ENCODE measurements at regions not wholly inside any gene's neighbourhood (a gene's known extent, or its start where the extent isn't known, plus 50 kb on each side); places are given as distances from the start of the nearest gene placed in this dataset.

GRCh38 chr3:135503065-135503759 lies 462.3 kb upstream of the PPP2R3A start:
- Mint-ChIP-seq H3K4me3 (no peak overlapping the region), H3K36me3 (ENCODE audit: low read depth) (no peaks in the 10 kb centered on the region), H3K27ac (no peak overlapping the region), H3K4me1 (ENCODE audit: low read depth) (no peaks in the 10 kb centered on the region), H3K9me3 (peaks cover 3% of the 10 kb centered on the region), H3K27me3 (ENCODE audit: insufficient read depth) (no peaks in the 10 kb centered on the region)
- intact Hi-C loops (cut with micrococcal nuclease), result loop anchor here (5.0 kb wide), 1 partner anchor 901 kb away; no protein-coding TSS in a partner anchor
- DNase-seq (ENCODE audit: low spot score), result no peak

GRCh38 chr3:135503760-135504686 lies 461.5 kb upstream of the PPP2R3A start:
- H3K36me3 Mint-ChIP-seq (ENCODE audit: low read depth), result no peaks in the 10 kb centered on the region
- no peak overlapping the region for H3K27ac Mint-ChIP-seq
- intact Hi-C loops (cut with micrococcal nuclease), result loop anchor here (5.0 kb wide), 1 partner anchor 902 kb away; no protein-coding TSS in a partner anchor
- H3K9me3 Mint-ChIP-seq, result peaks cover 10% of the 10 kb centered on the region
- DNase-seq (ENCODE audit: low spot score), result no peak
- no peaks in the 10 kb centered on the region for H3K27me3 Mint-ChIP-seq (ENCODE audit: insufficient read depth)
- H3K4me1 Mint-ChIP-seq (ENCODE audit: low read depth), result no peaks in the 10 kb centered on the region
- no peak overlapping the region for H3K4me3 Mint-ChIP-seq

GRCh38 chr3:135513106-135514059 lies 452.1 kb upstream of the PPP2R3A start:
- intact Hi-C loops (cut with micrococcal nuclease), result no loop called here
- Mint-ChIP-seq H3K9me3 (peaks cover 11% of the 10 kb centered on the region), H3K27me3 (ENCODE audit: insufficient read depth) (no peaks in the 10 kb centered on the region), H3K4me1 (ENCODE audit: low read depth) (no peaks in the 10 kb centered on the region), H3K4me3 (no peak overlapping the region), H3K36me3 (ENCODE audit: low read depth) (no peaks in the 10 kb centered on the region), H3K27ac (no peak overlapping the region)
- no peak for DNase-seq (ENCODE audit: low spot score)

GRCh38 chr3:135514060-135514448 lies 451.5 kb upstream of the PPP2R3A start:
- no peaks in the 10 kb centered on the region for H3K36me3 Mint-ChIP-seq (ENCODE audit: low read depth)
- H3K4me1 Mint-ChIP-seq (ENCODE audit: low read depth), result no peaks in the 10 kb centered on the region
- peaks cover 6% of the 10 kb centered on the region for H3K9me3 Mint-ChIP-seq
- intact Hi-C loops (cut with micrococcal nuclease), result no loop called here
- H3K27me3 Mint-ChIP-seq (ENCODE audit: insufficient read depth), result no peaks in the 10 kb centered on the region
- no peak overlapping the region for H3K27ac Mint-ChIP-seq
- H3K4me3 Mint-ChIP-seq, result no peak overlapping the region
- DNase-seq (ENCODE audit: low spot score), result no peak

GRCh38 chr3:135516143-135516542 lies 449.4 kb upstream of the PPP2R3A start:
- no peaks in the 10 kb centered on the region for H3K4me1 Mint-ChIP-seq (ENCODE audit: low read depth)
- no peaks in the 10 kb centered on the region for H3K27me3 Mint-ChIP-seq (ENCODE audit: insufficient read depth)
- H3K4me3 Mint-ChIP-seq, result no peak overlapping the region
- H3K9me3 Mint-ChIP-seq, result no peaks in the 10 kb centered on the region
- no peak for DNase-seq (ENCODE audit: low spot score)
- no peaks in the 10 kb centered on the region for H3K36me3 Mint-ChIP-seq (ENCODE audit: low read depth)
- H3K27ac Mint-ChIP-seq, result no peak overlapping the region
- intact Hi-C loops (cut with micrococcal nuclease), result no loop called here

GRCh38 chr3:135528413-135529015 lies 437.0 kb upstream of the PPP2R3A start:
- no peaks in the 10 kb centered on the region for H3K9me3 Mint-ChIP-seq
- H3K36me3 Mint-ChIP-seq (ENCODE audit: low read depth), result no peaks in the 10 kb centered on the region
- intact Hi-C loops (cut with micrococcal nuclease), result no loop called here
- H3K4me1 Mint-ChIP-seq (ENCODE audit: low read depth), result no peaks in the 10 kb centered on the region
- no peak overlapping the region for H3K27ac Mint-ChIP-seq
- H3K4me3 Mint-ChIP-seq, result no peak overlapping the region
- DNase-seq (ENCODE audit: low spot score), result no peak
- peaks cover 2% of the 10 kb centered on the region for H3K27me3 Mint-ChIP-seq (ENCODE audit: insufficient read depth)

GRCh38 chr3:135532021-135532420 lies 433.5 kb upstream of the PPP2R3A start:
- intact Hi-C loops (cut with micrococcal nuclease), result no loop called here
- no peak overlapping the region for H3K4me3 Mint-ChIP-seq
- no peaks in the 10 kb centered on the region for H3K36me3 Mint-ChIP-seq (ENCODE audit: low read depth)
- no peaks in the 10 kb centered on the region for H3K4me1 Mint-ChIP-seq (ENCODE audit: low read depth)
- peaks cover 2% of the 10 kb centered on the region for H3K27me3 Mint-ChIP-seq (ENCODE audit: insufficient read depth)
- H3K9me3 Mint-ChIP-seq, result no peaks in the 10 kb centered on the region
- DNase-seq (ENCODE audit: low spot score), result no peak
- H3K27ac Mint-ChIP-seq, result no peak overlapping the region

GRCh38 chr3:135538123-135538522 lies 427.4 kb upstream of the PPP2R3A start:
- intact Hi-C loops (cut with micrococcal nuclease), result no loop called here
- H3K4me3 Mint-ChIP-seq, result no peak overlapping the region

GRCh38 chr3:135539351-135539750 lies 426.2 kb upstream of the PPP2R3A start:
- no peaks in the 10 kb centered on the region for H3K9me3 Mint-ChIP-seq
- no peak overlapping the region for H3K4me3 Mint-ChIP-seq
- no peak for DNase-seq (ENCODE audit: low spot score)
- peaks cover 1% of the 10 kb centered on the region for H3K27me3 Mint-ChIP-seq (ENCODE audit: insufficient read depth)
- H3K4me1 Mint-ChIP-seq (ENCODE audit: low read depth), result no peaks in the 10 kb centered on the region
- intact Hi-C loops (cut with micrococcal nuclease), result no loop called here
- no peak overlapping the region for H3K27ac Mint-ChIP-seq
- no peaks in the 10 kb centered on the region for H3K36me3 Mint-ChIP-seq (ENCODE audit: low read depth)

More at GRCh38 chr3:135538123-135538522, 427.4 kb upstream of the PPP2R3A start:
- H3K27ac Mint-ChIP-seq, result no peak overlapping the region
- peaks cover 1% of the 10 kb centered on the region for H3K27me3 Mint-ChIP-seq (ENCODE audit: insufficient read depth)
- no peak for DNase-seq (ENCODE audit: low spot score)
- H3K9me3 Mint-ChIP-seq, result no peaks in the 10 kb centered on the region
- H3K4me1 Mint-ChIP-seq (ENCODE audit: low read depth), result no peaks in the 10 kb centered on the region
- no peaks in the 10 kb centered on the region for H3K36me3 Mint-ChIP-seq (ENCODE audit: low read depth)

GRCh38 chr3:135539854-135540253 lies 425.7 kb upstream of the PPP2R3A start:
- intact Hi-C loops (cut with micrococcal nuclease), result no loop called here
- Mint-ChIP-seq H3K27me3 (ENCODE audit: insufficient read depth) (peaks cover 1% of the 10 kb centered on the region), H3K9me3 (no peaks in the 10 kb centered on the region), H3K36me3 (ENCODE audit: low read depth) (no peaks in the 10 kb centered on the region), H3K4me1 (ENCODE audit: low read depth) (no peaks in the 10 kb centered on the region), H3K27ac (no peak overlapping the region), H3K4me3 (no peak overlapping the region)
- DNase-seq (ENCODE audit: low spot score), result no peak

GRCh38 chr3:135549928-135550494 lies 415.5 kb upstream of the PPP2R3A start:
- no peaks in the 10 kb centered on the region for H3K36me3 Mint-ChIP-seq (ENCODE audit: low read depth)
- no peak overlapping the region for H3K27ac Mint-ChIP-seq
- H3K4me1 Mint-ChIP-seq (ENCODE audit: low read depth), result no peaks in the 10 kb centered on the region
- no peak for DNase-seq (ENCODE audit: low spot score)
- intact Hi-C loops (cut with micrococcal nuclease), result no loop called here
- no peaks in the 10 kb centered on the region for H3K27me3 Mint-ChIP-seq (ENCODE audit: insufficient read depth)
- H3K4me3 Mint-ChIP-seq, result no peak overlapping the region
- H3K9me3 Mint-ChIP-seq, result no peaks in the 10 kb centered on the region

GRCh38 chr3:135556174-135556573 lies 409.4 kb upstream of the PPP2R3A start:
- Mint-ChIP-seq H3K4me1 (ENCODE audit: low read depth) (no peaks in the 10 kb centered on the region), H3K27me3 (ENCODE audit: insufficient read depth) (no peaks in the 10 kb centered on the region), H3K36me3 (ENCODE audit: low read depth) (no peaks in the 10 kb centered on the region), H3K27ac (no peak overlapping the region), H3K4me3 (no peak overlapping the region), H3K9me3 (no peaks in the 10 kb centered on the region)
- no peak for DNase-seq (ENCODE audit: low spot score)
- intact Hi-C loops (cut with micrococcal nuclease), result no loop called here
